ENCODE measurements at regions not wholly inside any gene's neighbourhood (a gene's known extent, or its start where the extent isn't known, plus 50 kb on each side); places are given as distances from the start of the nearest gene placed in this dataset.

GRCh38 chr1:2890221-2890850, 88.8 kb upstream of the TTC34 start:
- no peak for DNase-seq

- no peak for DNase-seq
These were observed 90.5 kb upstream of the TTC34 start for GRCh38 chr1:2891923-2892448.

- DNase-seq: no peak
These were observed 92.1 kb upstream of the TTC34 start for GRCh38 chr1:2893473-2894120.

GRCh38 chr1:2894381-2895041, 93.0 kb upstream of the TTC34 start:
- DNase-seq: no peak

- no peak for DNase-seq
These were observed 95.3 kb upstream of the TTC34 start for GRCh38 chr1:2896824-2897223.

- no peak for DNase-seq
These were observed 101.7 kb upstream of the TTC34 start for GRCh38 chr1:2903226-2903625.

- DNase-seq: no peak
These were observed 102.7 kb upstream of the TTC34 start for GRCh38 chr1:2904191-2904590.

GRCh38 chr1:2905356-2905755, 103.9 kb upstream of the TTC34 start:
- DNase-seq: no peak

GRCh38 chr1:2906085-2906484, 104.6 kb upstream of the TTC34 start:
- no peak for DNase-seq

GRCh38 chr1:2906620-2907019, 105.1 kb upstream of the TTC34 start:
- DNase-seq: no peak

GRCh38 chr1:2907051-2907450, 105.6 kb upstream of the TTC34 start:
- DNase-seq: no peak

GRCh38 chr1:2908081-2908480, 106.6 kb upstream of the TTC34 start:
- DNase-seq: no peak

- DNase-seq: no peak
These were observed 107.1 kb upstream of the TTC34 start for GRCh38 chr1:2908561-2908960.

- DNase-seq: no peak
These were observed 108.3 kb upstream of the TTC34 start for GRCh38 chr1:2909797-2910196.

- no peak for DNase-seq
These were observed 108.7 kb upstream of the TTC34 start for GRCh38 chr1:2910211-2910610.

GRCh38 chr1:2911421-2912178, 109.7 kb upstream of the ACTRT2 start:
- no peak for DNase-seq

GRCh38 chr1:2912424-2913061, 108.7 kb upstream of the ACTRT2 start:
- no peak for DNase-seq

- no peak for DNase-seq
These were observed 108.2 kb upstream of the ACTRT2 start for GRCh38 chr1:2913091-2913490.

GRCh38 chr1:2914702-2915101, 106.6 kb upstream of the ACTRT2 start:
- no peak for DNase-seq

- DNase-seq: no peak
These were observed 105.1 kb upstream of the ACTRT2 start for GRCh38 chr1:2916153-2916552.

GRCh38 chr1:2916706-2917105, 104.6 kb upstream of the ACTRT2 start:
- no peak for DNase-seq

GRCh38 chr1:2917284-2917683, 104.0 kb upstream of the ACTRT2 start:
- no peak for DNase-seq

GRCh38 chr1:2918441-2918840, 102.8 kb upstream of the ACTRT2 start:
- no peak for DNase-seq

Data from activated T-cell treated with anti-CD3 and anti-CD28 coated beads for 4 hours (primary cell).